ENCODE measurements at regions not wholly inside any gene's neighbourhood (a gene's known extent, or its start where the extent isn't known, plus 50 kb on each side); places are given as distances from the start of the nearest gene placed in this dataset.

- no peaks in the 10 kb centered on the region for H3K9me2 ChIP-seq (ENCODE audit: low read depth, low read length)
- H3K36me3 ChIP-seq (ENCODE audit: insufficient read depth, low read length), result no peaks in the 10 kb centered on the region
- H3K4me2 ChIP-seq (ENCODE audit: low read length), result no peak overlapping the region
- H3K9ac ChIP-seq (ENCODE audit: low read length), result no peak overlapping the region
- no peaks in the 10 kb centered on the region for H3K4me1 ChIP-seq (ENCODE audit: insufficient read depth, low read length, severe bottlenecking)
- TF ChIP-seq EZH2 (IDR thresholded peaks at IDR 0.05; ENCODE audit: borderline replicate concordance, low read length) (no peak), CTCF (IDR thresholded peaks at IDR 0.05; ENCODE audit: low read length) (no peak)
- no peak overlapping the region for H3K4me3 ChIP-seq (ENCODE audit: low read depth, low read length, poor library complexity, severe bottlenecking)
- H3K27me3 ChIP-seq (ENCODE audit: insufficient read depth, low read length), result no peaks in the 10 kb centered on the region
- H3K27ac ChIP-seq (ENCODE audit: low read depth, low read length, poor library complexity, severe bottlenecking), result no peak overlapping the region
- H3K79me2 ChIP-seq (ENCODE audit: insufficient read depth, low read length), result no peaks in the 10 kb centered on the region
- H2AFZ ChIP-seq (ENCODE audit: low read length), result no peak overlapping the region
- H3K9me3 ChIP-seq (ENCODE audit: low read length), result 0 out of 2 replicates have a peak, but pooled peaks cover 3% of the 10 kb centered on the region
- H3F3A ChIP-seq (ENCODE audit: insufficient read depth, low read length), result no peaks in the 10 kb centered on the region
- no peaks in the 10 kb centered on the region for H4K20me1 ChIP-seq (ENCODE audit: insufficient read depth, low read length)
Measured at GRCh38 chr9:7316166-7316795, 483.3 kb downstream of the DMAC1 start.

GRCh38 chr9:7315746-7316145 lies 483.8 kb downstream of the DMAC1 start:
- Histone ChIP-seq H3K9me2 (ENCODE audit: low read depth, low read length) (no peaks in the 10 kb centered on the region), H3K27me3 (ENCODE audit: insufficient read depth, low read length) (no peaks in the 10 kb centered on the region), H3K4me3 (ENCODE audit: low read depth, low read length, poor library complexity, severe bottlenecking) (no peak overlapping the region), H3K4me1 (ENCODE audit: insufficient read depth, low read length, severe bottlenecking) (no peaks in the 10 kb centered on the region), H2AFZ (ENCODE audit: low read length) (no peak overlapping the region), H4K20me1 (ENCODE audit: insufficient read depth, low read length) (no peaks in the 10 kb centered on the region), H3K9ac (ENCODE audit: low read length) (no peak overlapping the region), H3K9me3 (ENCODE audit: low read length) (0 out of 2 replicates have a peak, but pooled peaks cover 3% of the 10 kb centered on the region), H3K79me2 (ENCODE audit: insufficient read depth, low read length) (no peaks in the 10 kb centered on the region), H3K4me2 (ENCODE audit: low read length) (no peak overlapping the region), H3F3A (ENCODE audit: insufficient read depth, low read length) (no peaks in the 10 kb centered on the region), H3K27ac (ENCODE audit: low read depth, low read length, poor library complexity, severe bottlenecking) (no peak overlapping the region), H3K36me3 (ENCODE audit: insufficient read depth, low read length) (no peaks in the 10 kb centered on the region)
- TF ChIP-seq CTCF (IDR thresholded peaks at IDR 0.05; ENCODE audit: low read length) (no peak), EZH2 (IDR thresholded peaks at IDR 0.05; ENCODE audit: borderline replicate concordance, low read length) (no peak)

- H2AFZ ChIP-seq (ENCODE audit: low read length), result no peak overlapping the region
Measured at GRCh38 chr9:7315116-7315515, 484.5 kb downstream of the DMAC1 start.

More at GRCh38 chr9:7315116-7315515, 484.5 kb downstream of the DMAC1 start:
- no peak for TF ChIP-seq CTCF (IDR thresholded peaks at IDR 0.05; ENCODE audit: low read length)
- no peak for TF ChIP-seq EZH2 (IDR thresholded peaks at IDR 0.05; ENCODE audit: borderline replicate concordance, low read length)
- Histone ChIP-seq H3K4me3 (ENCODE audit: low read depth, low read length, poor library complexity, severe bottlenecking) (no peak overlapping the region), H3K79me2 (ENCODE audit: insufficient read depth, low read length) (no peaks in the 10 kb centered on the region), H3K4me2 (ENCODE audit: low read length) (no peak overlapping the region), H3K9me3 (ENCODE audit: low read length) (0 out of 2 replicates have a peak, but pooled peaks cover 3% of the 10 kb centered on the region), H3K36me3 (ENCODE audit: insufficient read depth, low read length) (no peaks in the 10 kb centered on the region), H3K9me2 (ENCODE audit: low read depth, low read length) (no peaks in the 10 kb centered on the region), H3K4me1 (ENCODE audit: insufficient read depth, low read length, severe bottlenecking) (no peaks in the 10 kb centered on the region), H3K9ac (ENCODE audit: low read length) (no peak overlapping the region), H3K27me3 (ENCODE audit: insufficient read depth, low read length) (no peaks in the 10 kb centered on the region), H3F3A (ENCODE audit: insufficient read depth, low read length) (no peaks in the 10 kb centered on the region), H4K20me1 (ENCODE audit: insufficient read depth, low read length) (no peaks in the 10 kb centered on the region), H3K27ac (ENCODE audit: low read depth, low read length, poor library complexity, severe bottlenecking) (no peak overlapping the region)
